Osteoblast (primary cell): ENCODE measurements at regions not wholly inside any gene's neighbourhood (a gene's known extent, or its start where the extent isn't known, plus 50 kb on each side); places are given as distances from the start of the nearest gene placed in this dataset.

Experiments used
- DNase-seq: peaks from one replicate; pipeline ENCODE4 v3.0.0; 2011; ENCODE audit warnings: low spot score, mixed read lengths; ENCODE audit not compliant: insufficient read length; ENCODE audit errors: missing footprints
- H2AFZ ChIP-seq: 2 replicates; pipeline ENCODE4 v1.6.0; 2011; ENCODE audit warnings: mild to moderate bottlenecking, low read length
- H3K27ac ChIP-seq: 2 replicates; pipeline ENCODE4 v1.5.1; 2011; ENCODE audit warnings: mild to moderate bottlenecking, low read depth, low read length, moderate library complexity
- H3K27me3 ChIP-seq: 2 replicates; pipeline ENCODE4 v1.6.0; 2012; ENCODE audit warnings: mild to moderate bottlenecking, control low read depth, inconsistent platforms, low read length, moderate library complexity; ENCODE audit not compliant: insufficient read depth
- H3K36me3 ChIP-seq: 2 replicates; pipeline ENCODE4 v1.5.1; 2011; ENCODE audit warnings: mild to moderate bottlenecking, low read length, control low read depth, moderate library complexity; ENCODE audit not compliant: insufficient read depth
- H3K4me1 ChIP-seq: 2 replicates; pipeline ENCODE4 v1.5.1; 2011; ENCODE audit warnings: mild to moderate bottlenecking, low read length, control low read depth, moderate library complexity; ENCODE audit not compliant: insufficient read depth
- H3K4me2 ChIP-seq: 2 replicates; pipeline ENCODE4 v1.6.0; 2011; ENCODE audit warnings: mild to moderate bottlenecking, low read length; ENCODE audit not compliant: insufficient read depth
- H3K4me3 ChIP-seq: fragments of 200-600 bp; sonication (generic); 3 replicates; pipeline ENCODE4 v1.5.1; 2012; ENCODE audit warnings: mild to moderate bottlenecking, low read length, inconsistent platforms; ENCODE audit not compliant: insufficient read depth
- H3K79me2 ChIP-seq: 2 replicates; pipeline ENCODE4 v1.6.0; 2012; ENCODE audit warnings: mild to moderate bottlenecking, low read length, control low read depth, inconsistent platforms; ENCODE audit not compliant: insufficient read depth
- H3K9me3 ChIP-seq: 2 replicates; pipeline ENCODE4 v1.5.1; 2011; ENCODE audit warnings: low read depth, low read length, control low read depth
- H4K20me1 ChIP-seq: 2 replicates; pipeline ENCODE4 v1.6.0; 2012; ENCODE audit warnings: mild to moderate bottlenecking, low read length, control low read depth; ENCODE audit not compliant: insufficient read depth
- TF ChIP-seq, protein P1 (sequence below): IDR thresholded peaks from 2 replicates; pipeline ENCODE4 v1.5.1; 2011; ENCODE audit warnings: mild to moderate bottlenecking, low read depth, low read length, moderate library complexity; ENCODE audit errors: extremely low read depth

DNA sequence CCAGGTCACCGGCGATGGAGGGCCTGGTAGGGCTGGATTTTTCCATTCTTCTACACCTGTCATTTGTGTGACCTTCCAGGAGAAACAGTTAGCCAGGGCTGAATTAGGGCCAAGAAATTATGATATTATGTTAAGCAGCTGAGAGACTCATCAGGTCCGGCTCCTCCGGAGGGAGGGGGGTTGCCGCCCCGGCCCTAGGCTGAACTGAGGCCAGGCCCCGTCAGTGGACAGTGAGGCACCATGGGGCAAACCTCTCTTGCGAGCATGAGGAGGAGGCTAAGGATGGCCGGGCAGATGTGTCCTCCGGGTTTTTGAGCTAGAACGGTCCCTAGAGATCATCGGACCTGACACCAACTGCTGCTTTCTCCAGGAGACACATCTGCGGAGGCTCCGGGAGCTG is 150.1 kb downstream of the SOX11 start:
- TF ChIP-seq, protein P1, sequence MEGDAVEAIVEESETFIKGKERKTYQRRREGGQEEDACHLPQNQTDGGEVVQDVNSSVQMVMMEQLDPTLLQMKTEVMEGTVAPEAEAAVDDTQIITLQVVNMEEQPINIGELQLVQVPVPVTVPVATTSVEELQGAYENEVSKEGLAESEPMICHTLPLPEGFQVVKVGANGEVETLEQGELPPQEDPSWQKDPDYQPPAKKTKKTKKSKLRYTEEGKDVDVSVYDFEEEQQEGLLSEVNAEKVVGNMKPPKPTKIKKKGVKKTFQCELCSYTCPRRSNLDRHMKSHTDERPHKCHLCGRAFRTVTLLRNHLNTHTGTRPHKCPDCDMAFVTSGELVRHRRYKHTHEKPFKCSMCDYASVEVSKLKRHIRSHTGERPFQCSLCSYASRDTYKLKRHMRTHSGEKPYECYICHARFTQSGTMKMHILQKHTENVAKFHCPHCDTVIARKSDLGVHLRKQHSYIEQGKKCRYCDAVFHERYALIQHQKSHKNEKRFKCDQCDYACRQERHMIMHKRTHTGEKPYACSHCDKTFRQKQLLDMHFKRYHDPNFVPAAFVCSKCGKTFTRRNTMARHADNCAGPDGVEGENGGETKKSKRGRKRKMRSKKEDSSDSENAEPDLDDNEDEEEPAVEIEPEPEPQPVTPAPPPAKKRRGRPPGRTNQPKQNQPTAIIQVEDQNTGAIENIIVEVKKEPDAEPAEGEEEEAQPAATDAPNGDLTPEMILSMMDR = no peak

DNA sequence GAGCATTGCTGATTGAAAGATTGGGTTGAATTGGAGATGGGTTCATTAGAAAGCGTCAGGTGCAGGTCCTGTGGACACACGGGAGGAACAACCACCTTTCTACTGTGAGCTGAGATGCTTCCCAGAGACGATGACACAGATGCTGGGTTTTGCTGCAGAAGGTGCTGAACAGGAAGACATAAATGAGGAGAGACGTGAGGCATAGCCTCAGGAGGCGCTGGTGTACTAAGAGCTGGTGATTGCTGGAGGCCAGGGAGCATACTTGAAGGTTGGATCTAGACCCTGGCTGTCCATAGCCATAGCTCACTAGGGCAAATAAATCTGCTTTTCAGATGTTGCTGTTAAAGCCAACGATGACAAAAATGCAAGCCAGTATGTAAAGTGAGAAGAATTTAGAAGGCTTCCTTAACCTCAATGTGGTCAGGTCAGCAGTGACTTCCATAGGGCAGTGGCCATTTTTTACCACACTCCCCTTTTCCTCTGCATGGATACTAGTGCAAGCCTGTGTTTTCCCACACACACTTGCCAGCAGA is 153.7 kb downstream of the SOX11 start:
- H4K20me1 ChIP-seq = no peaks in the 10 kb centered on the region
- H2AFZ ChIP-seq = no peak overlapping the region
- H3K4me3 ChIP-seq = no peak overlapping the region
- no peak overlapping the region for H3K27ac ChIP-seq
- DNase-seq = no peak
- H3K27me3 ChIP-seq = no peaks in the 10 kb centered on the region
- TF ChIP-seq, protein P1 = no peak
- no peaks in the 10 kb centered on the region for H3K9me3 ChIP-seq
- no peaks in the 10 kb centered on the region for H3K36me3 ChIP-seq
- no peak overlapping the region for H3K4me2 ChIP-seq
- H3K79me2 ChIP-seq = no peaks in the 10 kb centered on the region
- H3K4me1 ChIP-seq = no peaks in the 10 kb centered on the region

More for the DNA sequence above, 150.1 kb downstream of the SOX11 start:
- Histone ChIP-seq H2AFZ (no peak overlapping the region), H3K4me1 (no peaks in the 10 kb centered on the region), H3K4me3 (no peak overlapping the region), H3K4me2 (no peak overlapping the region), H3K79me2 (no peaks in the 10 kb centered on the region), H3K27ac (no peak overlapping the region), H3K36me3 (no peaks in the 10 kb centered on the region), H3K9me3 (no peaks in the 10 kb centered on the region), H4K20me1 (no peaks in the 10 kb centered on the region), H3K27me3 (no peaks in the 10 kb centered on the region)
- no peak for DNase-seq

DNA sequence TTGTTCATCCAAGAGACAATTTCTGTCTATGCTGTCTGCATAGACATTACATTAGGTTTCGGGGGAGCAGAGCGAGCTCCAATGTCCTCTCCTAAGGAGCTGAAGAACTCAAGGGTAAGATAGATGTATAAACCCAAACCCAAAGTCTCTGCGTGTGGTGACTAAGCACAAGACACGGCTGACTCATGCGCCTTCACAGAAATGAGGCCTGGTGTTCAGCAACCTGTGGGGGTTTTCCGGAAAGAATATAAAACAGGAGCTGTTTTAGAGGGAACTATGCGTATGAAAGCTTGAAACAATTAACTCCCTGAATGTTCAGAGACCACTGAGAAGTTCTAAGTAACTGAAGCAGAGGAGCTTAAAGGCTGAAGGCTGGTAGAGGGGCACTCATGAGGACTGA is 154.7 kb downstream of the SOX11 start:
- no peak for DNase-seq

DNA sequence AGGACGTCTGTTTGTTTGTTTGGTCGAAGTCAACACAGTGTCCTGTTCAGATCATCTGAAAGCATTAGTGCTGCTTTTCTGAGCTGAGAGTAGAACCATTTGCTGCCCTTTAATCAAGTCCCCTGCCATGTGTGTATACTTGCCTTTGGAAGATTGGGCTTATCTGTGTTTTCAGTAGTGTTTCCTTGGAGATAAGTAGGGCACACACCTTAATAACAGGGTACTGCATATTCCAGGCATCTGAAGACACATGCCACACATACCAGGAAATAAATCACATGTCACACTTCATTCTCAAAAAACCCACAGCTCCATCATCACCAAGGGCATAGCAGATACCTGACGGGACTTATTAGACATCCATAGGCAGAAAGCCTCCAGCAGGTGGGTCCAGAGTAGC is 157.4 kb downstream of the SOX11 start:
- Histone ChIP-seq H2AFZ (no peak overlapping the region), H3K27ac (no peak overlapping the region), H4K20me1 (no peaks in the 10 kb centered on the region), H3K79me2 (no peaks in the 10 kb centered on the region), H3K27me3 (no peaks in the 10 kb centered on the region), H3K4me3 (no peak overlapping the region), H3K4me1 (no peaks in the 10 kb centered on the region), H3K9me3 (no peaks in the 10 kb centered on the region), H3K4me2 (no peak overlapping the region), H3K36me3 (no peaks in the 10 kb centered on the region)
- no peak for DNase-seq
- TF ChIP-seq, protein P1 = no peak

More for the DNA sequence above, 154.7 kb downstream of the SOX11 start:
- Histone ChIP-seq H2AFZ (no peak overlapping the region), H3K79me2 (no peaks in the 10 kb centered on the region), H3K36me3 (no peaks in the 10 kb centered on the region), H3K4me1 (no peaks in the 10 kb centered on the region), H4K20me1 (no peaks in the 10 kb centered on the region), H3K4me3 (no peak overlapping the region), H3K9me3 (no peaks in the 10 kb centered on the region), H3K27me3 (no peaks in the 10 kb centered on the region), H3K27ac (no peak overlapping the region), H3K4me2 (no peak overlapping the region)
- TF ChIP-seq, protein P1 = no peak
